BJ (cell line): ENCODE measurements at regions not wholly inside any gene's neighbourhood (a gene's known extent, or its start where the extent isn't known, plus 50 kb on each side); places are given as distances from the start of the nearest gene placed in this dataset.

Source experiments
- CTCF ChIA-PET: fragments of 350-600 bp; formaldehyde crosslinking; extraction: SDS; loops from one replicate; lab custom pipeline; 2021; ENCODE audit warnings: antibody characterized with exemption, inconsistent platforms; lab: Yijun Ruan, JAX
- POLR2A ChIA-PET: fragments of 300-600 bp; sonication (Branson Sonifier 250); formaldehyde crosslinking; extraction: SDS; loops from one replicate; lab custom pipeline; 2021; ENCODE audit warnings: antibody characterized with exemption; lab: Charles Lee
- DNase-seq: peaks from one replicate; pipeline ENCODE4 v3.0.0-alpha.2; 2011; ENCODE audit warnings: low read depth
- H3K27me3 ChIP-seq: 2 replicates; pipeline ENCODE4 v1.6.0; 2011; ENCODE audit warnings: low read length; ENCODE audit not compliant: control insufficient read depth, insufficient read depth
- H3K36me3 ChIP-seq: 2 replicates; pipeline ENCODE4 v1.5.1; 2011; ENCODE audit warnings: low read length; ENCODE audit not compliant: control insufficient read depth, insufficient read depth
- H3K4me3 ChIP-seq: 2 replicates; pipeline ENCODE4 v1.5.1; 2011; ENCODE audit warnings: low read depth, mild to moderate bottlenecking, control low read depth, low read length
- CTCF ChIP-seq: IDR thresholded peaks from 2 replicates; pipeline ENCODE4 v1.5.1; 2011; ENCODE audit warnings: low read depth, mild to moderate bottlenecking, control low read depth, inconsistent platforms, low read length, moderate library complexity; ENCODE audit not compliant: insufficient read depth

DNA sequence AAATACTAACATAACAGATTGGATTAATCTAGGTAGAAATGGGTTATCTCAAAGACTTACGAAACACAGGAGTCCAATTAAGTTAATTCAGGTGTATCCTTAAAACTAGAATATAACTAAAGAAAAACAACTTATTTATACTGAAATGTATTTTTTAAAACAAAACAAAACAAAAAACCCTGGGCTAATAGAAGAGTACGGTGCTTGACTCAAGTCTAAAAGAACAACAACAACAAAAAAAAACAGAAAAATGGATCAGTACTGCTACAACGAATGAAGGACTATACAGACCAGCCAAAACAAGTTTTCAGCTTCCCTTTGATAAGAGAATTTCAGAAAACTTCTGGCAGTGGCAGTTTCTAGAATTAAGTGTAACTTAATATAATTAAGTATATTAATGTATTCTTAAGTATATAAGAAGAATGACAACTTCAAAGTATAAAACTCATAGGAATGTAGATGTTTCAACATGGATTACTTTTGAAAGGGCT, 120.1 kb upstream of the EGLN3 start:
- no peaks in the 10 kb centered on the region for H3K36me3 ChIP-seq
- no peaks in the 10 kb centered on the region; the same call in 1 of the 2 replicates for H3K27me3 ChIP-seq
- POLR2A ChIA-PET: no interaction called here
- CTCF ChIA-PET: interaction anchor here (0.6 kb wide), 1 partner anchor 1732 kb away, joined by 3 read pairs; no protein-coding TSS in a partner anchor
- TF ChIP-seq CTCF: no peak
- DNase-seq: no peak
- H3K4me3 ChIP-seq: no peak overlapping the region

GRCh38 chr14:34069854-34070582, 119.1 kb upstream of the EGLN3 start:
- ChIA-PET CTCF (no interaction called here), POLR2A (no interaction called here)
- no peaks in the 10 kb centered on the region; the same call in 1 of the 2 replicates for H3K27me3 ChIP-seq
- no peak overlapping the region for H3K4me3 ChIP-seq
- no peak for TF ChIP-seq CTCF
- no peaks in the 10 kb centered on the region for H3K36me3 ChIP-seq
- DNase-seq: no peak

- H3K36me3 ChIP-seq: no peaks in the 10 kb centered on the region
- H3K4me3 ChIP-seq: no peak overlapping the region
- ChIA-PET CTCF (no interaction called here), POLR2A (no interaction called here)
- H3K27me3 ChIP-seq: no peaks in the 10 kb centered on the region; the same call in 1 of the 2 replicates
- no peak for TF ChIP-seq CTCF
- DNase-seq: no peak
Observed at GRCh38 chr14:34067587-34067986, 116.7 kb upstream of the EGLN3 start.

- POLR2A ChIA-PET: no interaction called here
Observed at GRCh38 chr14:34065690-34066391, 115.0 kb upstream of the EGLN3 start.

More at GRCh38 chr14:34065690-34066391, 115.0 kb upstream of the EGLN3 start:
- TF ChIP-seq CTCF: no peak
- no peak overlapping the region for H3K4me3 ChIP-seq
- CTCF ChIA-PET: no interaction called here
- peaks cover 2% of the 10 kb centered on the region for H3K27me3 ChIP-seq
- H3K36me3 ChIP-seq: no peaks in the 10 kb centered on the region
- no peak for DNase-seq
